Fibroblast of lung (primary cell): ENCODE measurements at regions not wholly inside any gene's neighbourhood (a gene's known extent, or its start where the extent isn't known, plus 50 kb on each side); places are given as distances from the start of the nearest gene placed in this dataset.

ENCODE experiments used
- EZH2 ChIP-seq: IDR thresholded peaks from 2 replicates; pipeline ENCODE4 v1.5.1; 2012; ENCODE audit warnings: low read length, control low read depth, mild to moderate bottlenecking; ENCODE audit errors: missing control alignments
- TF ChIP-seq, protein P1 (sequence below), 2 donors: IDR thresholded peaks in 1 of 2; conservative IDR thresholded peaks in 1 of 2; 1 replicate in 1 of 2; 2 replicates in 1 of 2; pipeline ENCODE4 v1.5.1; 2011 to 2012; ENCODE audit warnings: low read length in 2 of 2, control low read depth in 1 of 2, inconsistent platforms in 1 of 2, low read depth in 1 of 2, mild to moderate bottlenecking in 1 of 2

DNA sequence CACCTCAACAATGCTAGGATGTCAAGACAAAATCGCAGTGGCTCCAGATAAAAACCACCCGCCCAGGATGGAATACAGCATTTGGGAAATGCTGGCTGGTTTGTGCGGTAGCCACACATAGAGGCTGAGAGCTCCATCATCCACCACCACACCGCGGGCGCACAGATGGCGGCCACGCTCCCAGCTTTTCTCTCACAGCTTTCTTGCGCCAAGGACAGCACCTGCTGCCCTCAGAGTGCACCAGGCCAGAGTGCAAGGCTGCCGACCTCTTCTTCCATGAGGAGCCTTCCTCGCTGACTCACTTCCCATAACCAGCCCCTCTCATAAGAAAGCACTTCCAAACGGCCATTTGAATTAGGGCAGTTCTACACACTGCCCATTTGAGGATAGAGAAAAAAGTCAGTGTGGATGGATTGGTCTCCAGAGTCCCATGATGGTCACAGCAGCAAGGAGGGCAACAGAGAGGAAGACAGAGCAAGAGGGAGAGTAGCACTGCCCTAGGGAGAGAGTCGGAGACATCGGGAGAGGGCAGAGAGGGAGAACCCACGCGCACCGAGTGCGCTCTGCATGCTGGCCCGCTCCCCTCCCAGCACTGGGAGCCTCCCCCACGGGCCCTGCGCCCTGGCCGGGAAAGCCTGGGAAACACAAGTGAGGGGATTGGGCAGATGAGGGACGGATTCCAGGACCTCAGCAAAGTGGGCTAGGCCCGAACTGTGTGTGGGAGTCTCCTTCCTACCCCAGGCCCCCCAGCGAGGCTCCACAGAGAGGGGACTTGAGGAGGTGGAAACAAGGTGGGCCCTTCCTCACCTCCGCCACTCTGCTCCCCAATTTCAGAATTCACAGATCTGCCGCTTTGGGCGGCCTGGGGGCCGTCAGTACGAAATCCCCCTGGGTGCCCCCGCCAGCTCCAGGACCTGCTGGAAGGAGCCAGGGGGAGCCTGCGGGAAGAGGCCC, 156.9 kb downstream of the USP12 start:
- TF ChIP-seq, protein P1, sequence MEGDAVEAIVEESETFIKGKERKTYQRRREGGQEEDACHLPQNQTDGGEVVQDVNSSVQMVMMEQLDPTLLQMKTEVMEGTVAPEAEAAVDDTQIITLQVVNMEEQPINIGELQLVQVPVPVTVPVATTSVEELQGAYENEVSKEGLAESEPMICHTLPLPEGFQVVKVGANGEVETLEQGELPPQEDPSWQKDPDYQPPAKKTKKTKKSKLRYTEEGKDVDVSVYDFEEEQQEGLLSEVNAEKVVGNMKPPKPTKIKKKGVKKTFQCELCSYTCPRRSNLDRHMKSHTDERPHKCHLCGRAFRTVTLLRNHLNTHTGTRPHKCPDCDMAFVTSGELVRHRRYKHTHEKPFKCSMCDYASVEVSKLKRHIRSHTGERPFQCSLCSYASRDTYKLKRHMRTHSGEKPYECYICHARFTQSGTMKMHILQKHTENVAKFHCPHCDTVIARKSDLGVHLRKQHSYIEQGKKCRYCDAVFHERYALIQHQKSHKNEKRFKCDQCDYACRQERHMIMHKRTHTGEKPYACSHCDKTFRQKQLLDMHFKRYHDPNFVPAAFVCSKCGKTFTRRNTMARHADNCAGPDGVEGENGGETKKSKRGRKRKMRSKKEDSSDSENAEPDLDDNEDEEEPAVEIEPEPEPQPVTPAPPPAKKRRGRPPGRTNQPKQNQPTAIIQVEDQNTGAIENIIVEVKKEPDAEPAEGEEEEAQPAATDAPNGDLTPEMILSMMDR (conservative IDR thresholded peaks at IDR 0.05 in 1 of 2, IDR thresholded peaks at IDR 0.05 in 1 of 2; ENCODE audit: low read depth in 1 of 2, low read length in 2 of 2), result no peak
- no peak for TF ChIP-seq EZH2
